Lung (tissue), 11 donors: ENCODE measurements at regions not wholly inside any gene's neighbourhood (a gene's known extent, or its start where the extent isn't known, plus 50 kb on each side); places are given as distances from the start of the nearest gene placed in this dataset.

Experiments
- ATAC-seq: fragments of 200-7000 bp; cut with Tn5 transposase; one replicate; pipeline ENCODE4 v1.9.1; 2020; ENCODE audit warnings: moderate number of reproducible peaks; ENCODE audit not compliant: insufficient read depth, low FRiP score
- DNase-seq, 3 donors: peaks; one replicate each; pipeline ENCODE4 v3.0.0-alpha.2; 2013 to 2017
- H3K27ac ChIP-seq, 2 donors: one replicate each; pipeline ENCODE4 v1.5.1; 2013; ENCODE audit warnings: mild to moderate bottlenecking in 2 of 2, moderate library complexity in 2 of 2, control low read depth in 1 of 2, inconsistent platforms in 1 of 2, low read depth in 1 of 2, low read length in 1 of 2
- H3K27me3 ChIP-seq, 3 donors: one replicate each; pipeline ENCODE4 v1.5.1; 2013; ENCODE audit warnings: low read length in 2 of 3; ENCODE audit not compliant: control insufficient read depth in 3 of 3, insufficient read depth in 3 of 3
- H3K36me3 ChIP-seq, 4 donors: one replicate each; pipeline ENCODE4 v1.5.1; 2013; ENCODE audit warnings: low read length in 4 of 4, mild to moderate bottlenecking in 1 of 4, moderate library complexity in 1 of 4; ENCODE audit not compliant: control insufficient read depth in 4 of 4, insufficient read depth in 4 of 4
- H3K4me1 ChIP-seq, 5 donors: one replicate each; pipeline ENCODE4 v1.5.1; 2013; ENCODE audit warnings: low read length in 5 of 5, mild to moderate bottlenecking in 2 of 5, moderate library complexity in 1 of 5; ENCODE audit not compliant: control insufficient read depth in 5 of 5, insufficient read depth in 5 of 5
- H3K4me3 ChIP-seq: one replicate; pipeline ENCODE4 v1.5.1; 2013; ENCODE audit warnings: mild to moderate bottlenecking, control low read depth, moderate library complexity
- H3K9ac ChIP-seq, 2 donors: one replicate each; pipeline ENCODE4 v1.5.1; 2013; ENCODE audit warnings: low read length in 2 of 2, control low read depth in 1 of 2; ENCODE audit not compliant: insufficient read depth in 1 of 2
- H3K9me3 ChIP-seq, 4 donors: one replicate each; pipeline ENCODE4 v1.5.1; 2013; ENCODE audit warnings: low read length in 3 of 4, mild to moderate bottlenecking in 1 of 4, moderate library complexity in 1 of 4; ENCODE audit not compliant: control insufficient read depth in 4 of 4, insufficient read depth in 3 of 4
- CTCF ChIP-seq: IDR thresholded peaks from 2 replicates; pipeline ENCODE4 v1.5.1; 2012; ENCODE audit warnings: mild to moderate bottlenecking; ENCODE audit errors: control extremely low read depth, extremely low read depth
- WGBS, 2 donors: extraction: QIAGEN DNeasy Blood & Tissue Kit; methylation state at CpG; one replicate each; pipeline ENCODE4 v1.1.7; 2013; 5-methylcytosine and 5-hydroxymethylcytosine counted together
- donor health status: control.
- donor health status: control.
- donor health status: Bipolar disorder and iron deficiency.
- donor health status: healthy.
- donor health status: DM: yes; HTN: yes; CAD: no.

DNA sequence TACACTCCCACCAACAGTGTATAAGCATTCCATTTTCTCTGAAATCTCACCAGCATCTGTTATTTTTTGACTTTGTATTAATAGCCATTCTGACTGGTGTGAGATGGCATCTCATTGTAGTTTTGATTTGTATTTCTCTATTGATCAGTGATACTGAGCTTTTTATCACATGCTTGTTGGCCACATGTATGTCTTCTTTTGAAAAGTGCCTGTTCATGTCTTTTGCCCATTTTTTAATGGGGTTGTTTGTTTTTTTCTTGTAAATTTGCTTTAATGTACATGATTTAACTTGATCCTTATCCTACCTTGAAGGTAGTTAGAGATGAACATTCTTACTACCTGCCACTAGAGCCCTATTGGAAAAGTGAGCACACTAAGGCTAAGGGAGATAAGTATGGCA, 151.2 kb upstream of the KIF2A start:
- no peak for TF ChIP-seq CTCF
- ATAC-seq (no peak), DNase-seq (no peak)
- Histone ChIP-seq H3K9me3 (peaks cover 0 to 10% (median 3%) of the 10 kb centered on the region in 4 donors), H3K4me1 (no peaks in the 10 kb centered on the region), H3K4me3 (no peak overlapping the region), H3K27me3 (no peaks in the 10 kb centered on the region), H3K36me3 (no peaks in the 10 kb centered on the region), H3K27ac (no peak overlapping the region), H3K9ac (no peak overlapping the region)

- Histone ChIP-seq H3K4me3 (no peak overlapping the region), H3K4me1 (no peaks in the 10 kb centered on the region), H3K27ac (no peak overlapping the region), H3K9me3 (peaks cover 0 to 11% (median 4%) of the 10 kb centered on the region in 4 donors), H3K27me3 (no peaks in the 10 kb centered on the region), H3K9ac (no peak overlapping the region), H3K36me3 (no peaks in the 10 kb centered on the region)
- ATAC-seq (no peak), DNase-seq (no peak)
- no peak for TF ChIP-seq CTCF
- WGBS, 2 donors, result 95 to 97% methylated on average over 3 of the region's 3 CpGs
These were observed 150.0 kb upstream of the KIF2A start for GRCh38 chr5:62155988-62156387.

DNA sequence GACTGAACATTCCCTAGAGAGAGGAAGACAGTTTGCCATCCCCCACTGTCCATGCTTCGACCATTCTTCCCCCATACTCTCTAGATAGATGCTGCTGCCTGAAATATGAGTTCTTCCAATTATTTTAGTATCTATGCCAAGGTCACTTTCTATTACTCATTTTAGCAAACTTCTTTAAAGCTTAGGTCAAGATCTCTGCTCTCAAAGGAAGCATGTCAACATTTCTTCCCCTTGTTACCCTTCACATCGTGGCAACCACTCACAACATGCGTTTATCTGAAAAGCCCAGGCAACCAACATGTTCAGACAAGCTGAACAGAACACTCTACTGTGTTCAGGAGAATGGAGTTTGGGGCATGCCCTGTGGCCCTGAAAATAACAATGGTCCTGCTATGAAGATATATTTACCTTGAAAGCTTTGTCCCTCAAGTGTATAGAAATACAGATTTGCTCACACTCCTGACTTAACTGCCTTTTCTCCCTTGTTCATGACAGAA, 138.4 kb upstream of the KIF2A start:
- Histone ChIP-seq H3K27ac (no peak overlapping the region), H3K27me3 (no peaks in the 10 kb centered on the region), H3K4me1 (no peaks in the 10 kb centered on the region), H3K36me3 (no peaks in the 10 kb centered on the region), H3K4me3 (no peak overlapping the region), H3K9me3 (peaks cover 0 to 6% (median 0%) of the 10 kb centered on the region in 4 donors), H3K9ac (no peak overlapping the region)
- DNase-seq (peak in 2 of 3 donors; percentile 4 to 11), ATAC-seq (no peak)
- WGBS, 2 donors, result 63 to 79% methylated on average over 3 of the region's 3 CpGs
- no peak for TF ChIP-seq CTCF
